EH (cell line): ENCODE measurements at regions not wholly inside any gene's neighbourhood (a gene's known extent, or its start where the extent isn't known, plus 50 kb on each side); places are given as distances from the start of the nearest gene placed in this dataset.

Experiments
- DNase-seq: peaks from one replicate; pipeline ENCODE4 v3.0.0-alpha.2; 2015; ENCODE audit warnings: low read depth

GRCh38 chr11:131191606-131192005 lies 178.8 kb upstream of the NTM start:
- no peak for DNase-seq

GRCh38 chr11:131192628-131193027 lies 177.8 kb upstream of the NTM start:
- DNase-seq: no peak

GRCh38 chr11:131193031-131193501 lies 177.3 kb upstream of the NTM start:
- no peak for DNase-seq

GRCh38 chr11:131194726-131195125 lies 175.7 kb upstream of the NTM start:
- no peak for DNase-seq

- peak; percentile 62 for DNase-seq
Measured at GRCh38 chr11:131195661-131196517, 174.5 kb upstream of the NTM start.

- DNase-seq: no peak
Measured at GRCh38 chr11:131198161-131199014, 172.0 kb upstream of the NTM start.

- DNase-seq: no peak
Measured at GRCh38 chr11:131199015-131199280, 171.5 kb upstream of the NTM start.

GRCh38 chr11:131201674-131202073 lies 168.7 kb upstream of the NTM start:
- DNase-seq: no peak

GRCh38 chr11:131203040-131203439 lies 167.4 kb upstream of the NTM start:
- DNase-seq: no peak

GRCh38 chr11:131204282-131204681 lies 166.1 kb upstream of the NTM start:
- DNase-seq: no peak

GRCh38 chr11:131204765-131205380 lies 165.5 kb upstream of the NTM start:
- DNase-seq: peak; percentile 29

- DNase-seq: peak; percentile 10
Measured at GRCh38 chr11:131206671-131207070, 163.7 kb upstream of the NTM start.

- DNase-seq: no peak
Measured at GRCh38 chr11:131207901-131208300, 162.5 kb upstream of the NTM start.

- peak; percentile 29 for DNase-seq
Measured at GRCh38 chr11:131217313-131218310, 152.8 kb upstream of the NTM start.

GRCh38 chr11:131218542-131218941 lies 151.9 kb upstream of the NTM start:
- no peak for DNase-seq

- DNase-seq: no peak
Measured at GRCh38 chr11:131219646-131220045, 150.8 kb upstream of the NTM start.

GRCh38 chr11:131223198-131223991 lies 147.0 kb upstream of the NTM start:
- DNase-seq: no peak

GRCh38 chr11:131228378-131228777 lies 142.0 kb upstream of the NTM start:
- no peak for DNase-seq

GRCh38 chr11:131229221-131229620 lies 141.2 kb upstream of the NTM start:
- no peak for DNase-seq

- DNase-seq: no peak
Measured at GRCh38 chr11:131231317-131231940, 139.0 kb upstream of the NTM start.
